ENCODE measurements at regions not wholly inside any gene's neighbourhood (a gene's known extent, or its start where the extent isn't known, plus 50 kb on each side); places are given as distances from the start of the nearest gene placed in this dataset.

GRCh38 chrX:25156832-25157231 lies 141.1 kb upstream of the ARX start:
- no peaks in the 10 kb centered on the region for H3K79me2 ChIP-seq (ENCODE audit: control insufficient read depth, insufficient read depth, low read length)
- in situ Hi-C loops (cut with MboI): no loop called here

GRCh38 chrX:25156323-25156722 lies 140.6 kb upstream of the ARX start:
- no peaks in the 10 kb centered on the region for H3K79me2 ChIP-seq (ENCODE audit: control insufficient read depth, insufficient read depth, low read length)
- no peak overlapping the region for H3K27ac ChIP-seq (ENCODE audit: extremely low read depth, low read depth, low read length)
- H3K4me3 ChIP-seq: no peak overlapping the region
- ATAC-seq: no peak
- no peaks in the 10 kb centered on the region for H3K27me3 ChIP-seq (ENCODE audit: control insufficient read depth in 2 of 2, insufficient read depth in 2 of 2, low read length in 2 of 2)
- no peak for DNase-seq (ENCODE audit: extremely low read depth in 1 of 4, low spot score in 3 of 4)
- H3K4me1 ChIP-seq (replicated peaks in 1 of 2; ENCODE audit: control insufficient read depth in 2 of 2, insufficient read depth in 2 of 2, low read length in 2 of 2): no peaks in the 10 kb centered on the region
- ChIA-PET POLR2A (no interaction called here), CTCF (ENCODE audit: low intra/inter-chr PET ratio) (no interaction called here)
- no peaks in the 10 kb centered on the region for H3K9me3 ChIP-seq (replicated peaks; ENCODE audit: control insufficient read depth, insufficient read depth, low read depth, low read length)
- no TSS peak for BruUV-seq (replicated peaks)
- H4K20me1 ChIP-seq (replicated peaks; ENCODE audit: control insufficient read depth, insufficient read depth, low read length): no peaks in the 10 kb centered on the region
- intact Hi-C loops (cut with micrococcal nuclease): no loop called here
- no peak overlapping the region for H3K4me2 ChIP-seq (ENCODE audit: insufficient read depth, low read length)
- FAIRE-seq: no peak
- in situ Hi-C loops (cut with MboI): no loop called here
- WGBS (ENCODE audit: insufficient coverage, low coverage, missing lambda C conversion rate): 0% methylated on average over 3 of the region's 3 CpGs
- H3K36me3 ChIP-seq (ENCODE audit: control insufficient read depth, insufficient read depth, low read length): no peaks in the 10 kb centered on the region
- H3K9me1 ChIP-seq (ENCODE audit: control insufficient read depth, insufficient read depth, low read length): no peaks in the 10 kb centered on the region
- H3K9ac ChIP-seq (ENCODE audit: insufficient read depth in 1 of 2, low read depth in 2 of 2, low read length in 2 of 2): no peak overlapping the region
- H2AFZ ChIP-seq (ENCODE audit: low read depth, low read length): no peak overlapping the region
- TF ChIP-seq HCFC1 (IDR thresholded peaks at IDR 0.05; ENCODE audit: low read depth, low read length): no peak
- TF ChIP-seq ZNF134 (CRISPR knock-in tag; conservative IDR thresholded peaks at IDR 0.05): no peak
- no peak for TF ChIP-seq RBFOX2 (IDR thresholded peaks at IDR 0.05; ENCODE audit: low read depth, low read length)
- TF ChIP-seq ZNF280A (IDR thresholded peaks at IDR 0.05; ENCODE audit: low read depth, partially characterized antibody): no peak
- TF ChIP-seq YBX1 (IDR thresholded peaks at IDR 0.05): no peak
- TF ChIP-seq CBX1 (IDR thresholded peaks at IDR 0.05; ENCODE audit: low read depth): no peak
- no peak for TF ChIP-seq ARNT (IDR thresholded peaks at IDR 0.05)
- TF ChIP-seq CBX3 (IDR thresholded peaks at IDR 0.05; ENCODE audit: borderline replicate concordance in 1 of 2, low read length in 2 of 2): no peak
- TF ChIP-seq ZNF518B (CRISPR knock-in tag; IDR thresholded peaks at IDR 0.05): no peak
- no peak for TF ChIP-seq ZNF347 (CRISPR knock-in tag; IDR thresholded peaks at IDR 0.05; ENCODE audit: low read depth)

More at GRCh38 chrX:25156832-25157231, 141.1 kb upstream of the ARX start:
- Histone ChIP-seq H3K9me3 (replicated peaks; ENCODE audit: control insufficient read depth, insufficient read depth, low read depth, low read length) (no peaks in the 10 kb centered on the region), H3K27me3 (ENCODE audit: control insufficient read depth in 2 of 2, insufficient read depth in 2 of 2, low read length in 2 of 2) (no peaks in the 10 kb centered on the region), H3K4me3 (no peak overlapping the region), H3K4me2 (ENCODE audit: insufficient read depth, low read length) (no peak overlapping the region), H3K9me1 (ENCODE audit: control insufficient read depth, insufficient read depth, low read length) (no peaks in the 10 kb centered on the region), H3K4me1 (replicated peaks in 1 of 2; ENCODE audit: control insufficient read depth in 2 of 2, insufficient read depth in 2 of 2, low read length in 2 of 2) (no peaks in the 10 kb centered on the region), H3K9ac (ENCODE audit: insufficient read depth in 1 of 2, low read depth in 2 of 2, low read length in 2 of 2) (no peak overlapping the region), H3K36me3 (ENCODE audit: control insufficient read depth, insufficient read depth, low read length) (no peaks in the 10 kb centered on the region), H4K20me1 (replicated peaks; ENCODE audit: control insufficient read depth, insufficient read depth, low read length) (no peaks in the 10 kb centered on the region), H3K27ac (ENCODE audit: extremely low read depth, low read depth, low read length) (no peak overlapping the region), H2AFZ (ENCODE audit: low read depth, low read length) (no peak overlapping the region)
- FAIRE-seq (no peak), ATAC-seq (no peak), DNase-seq (ENCODE audit: extremely low read depth in 1 of 4, low spot score in 3 of 4) (no peak)
- 0% methylated on average over 2 of the region's 3 CpGs for WGBS (ENCODE audit: insufficient coverage, low coverage, missing lambda C conversion rate)
- ChIA-PET POLR2A (no interaction called here), CTCF (ENCODE audit: low intra/inter-chr PET ratio) (no interaction called here)
- intact Hi-C loops (cut with micrococcal nuclease): no loop called here
- no peak for TF ChIP-seq MLX (CRISPR knock-in tag; conservative IDR thresholded peaks at IDR 0.05)
- TF ChIP-seq ZSCAN29 (IDR thresholded peaks at IDR 0.05): no peak
- no TSS peak for BruUV-seq (replicated peaks)
